ENCODE measurements at regions not wholly inside any gene's neighbourhood (a gene's known extent, or its start where the extent isn't known, plus 50 kb on each side); places are given as distances from the start of the nearest gene placed in this dataset.

DNA sequence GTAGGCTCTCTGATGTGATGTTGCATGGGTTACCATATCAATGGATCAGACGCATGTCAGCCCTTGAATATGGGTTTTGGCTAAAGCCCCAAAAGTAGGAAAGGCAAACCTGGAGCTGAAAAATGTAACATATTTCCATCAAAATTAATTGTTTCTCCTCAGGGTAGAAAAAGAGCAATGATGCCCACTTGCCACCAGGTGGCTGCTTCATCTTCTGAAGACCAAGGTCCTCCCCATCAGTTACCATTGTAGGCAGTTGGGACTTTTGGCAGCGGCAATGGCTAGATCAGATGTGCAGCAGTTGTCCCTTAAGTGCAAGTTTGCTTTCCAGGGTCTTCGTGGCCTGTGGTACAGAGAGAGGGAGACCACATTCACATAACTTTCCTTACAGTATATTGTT, 118.2 kb downstream of the NAF1 start:
- TF ChIP-seq POLR2A (IDR thresholded peaks at IDR 0.05; ENCODE audit: low read depth, low read length) (no peak), TAF1 (IDR thresholded peaks at IDR 0.05; ENCODE audit: borderline replicate concordance, low read depth, low read length) (no peak)
